RPMI7951 (cell line): ENCODE measurements at regions not wholly inside any gene's neighbourhood (a gene's known extent, or its start where the extent isn't known, plus 50 kb on each side); places are given as distances from the start of the nearest gene placed in this dataset.

Source experiments
- DNase-seq: peaks from one replicate; pipeline ENCODE4 v3.0.0-alpha.2; 2012; ENCODE audit warnings: low read depth

DNA sequence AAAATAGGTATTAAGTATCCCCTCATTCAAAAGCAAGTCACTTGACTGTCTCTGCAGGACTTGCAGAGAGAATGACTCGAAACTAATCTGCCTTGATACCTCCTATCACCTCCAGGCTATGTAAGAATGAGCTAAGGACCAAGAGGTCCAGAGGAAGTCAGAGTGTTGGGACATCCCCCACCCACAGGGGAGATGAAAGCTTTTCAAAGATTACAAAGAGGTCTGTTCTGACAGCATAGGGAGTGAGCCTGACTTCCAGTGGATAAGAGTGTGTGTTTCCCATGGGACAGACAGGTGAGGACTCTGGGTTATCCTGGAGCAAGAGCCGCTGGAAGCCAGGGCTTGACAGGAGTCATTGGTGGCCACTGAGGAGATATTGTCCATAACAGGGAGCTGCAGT lies 85.0 kb upstream of the TACR1 start:
- DNase-seq = no peak

DNA sequence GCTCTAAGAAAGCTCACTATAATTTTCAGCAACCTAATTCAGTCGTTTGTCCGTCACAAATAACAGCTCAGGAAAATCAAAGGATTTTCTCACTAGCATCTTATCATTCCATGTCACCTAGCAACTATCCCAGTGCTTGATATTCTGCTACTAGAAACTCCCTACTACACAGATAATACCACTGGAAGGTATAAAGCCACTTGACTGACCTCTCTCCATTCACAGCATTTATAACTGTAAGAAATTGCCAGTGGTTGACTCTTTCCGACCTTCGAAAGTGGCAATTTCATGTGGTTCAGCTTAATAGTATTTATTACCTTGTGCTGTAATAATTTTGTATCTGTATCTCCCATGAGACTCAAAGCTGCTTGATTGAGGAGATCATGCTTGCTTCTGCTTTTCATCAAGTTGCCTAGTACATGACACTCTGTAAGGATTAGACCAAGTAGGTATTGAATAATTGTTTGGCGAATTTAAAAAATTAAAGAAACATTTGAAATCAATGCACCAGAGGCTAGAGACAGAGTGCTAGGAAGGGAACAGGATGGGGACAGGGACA lies 79.6 kb upstream of the TACR1 start:
- no peak for DNase-seq

DNA sequence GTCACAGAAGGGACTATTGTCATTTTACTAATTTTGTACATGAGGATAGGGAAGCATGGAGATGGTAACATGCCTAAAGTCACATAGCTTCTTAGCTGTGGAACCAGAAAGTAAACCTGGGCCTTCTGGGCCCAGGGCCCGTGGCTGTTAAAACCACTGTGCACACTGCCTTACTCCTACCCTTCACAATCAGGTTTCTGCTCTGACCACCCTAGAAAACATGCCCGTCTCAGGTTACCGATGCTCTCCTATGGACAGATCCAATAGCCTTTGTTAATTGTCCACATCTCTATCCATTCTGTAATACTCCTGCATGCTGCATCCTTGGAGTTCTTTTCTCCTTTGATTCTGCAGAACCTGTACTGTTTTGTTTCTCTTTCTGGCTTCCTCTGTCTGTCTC lies 79.0 kb upstream of the TACR1 start:
- DNase-seq = no peak

DNA sequence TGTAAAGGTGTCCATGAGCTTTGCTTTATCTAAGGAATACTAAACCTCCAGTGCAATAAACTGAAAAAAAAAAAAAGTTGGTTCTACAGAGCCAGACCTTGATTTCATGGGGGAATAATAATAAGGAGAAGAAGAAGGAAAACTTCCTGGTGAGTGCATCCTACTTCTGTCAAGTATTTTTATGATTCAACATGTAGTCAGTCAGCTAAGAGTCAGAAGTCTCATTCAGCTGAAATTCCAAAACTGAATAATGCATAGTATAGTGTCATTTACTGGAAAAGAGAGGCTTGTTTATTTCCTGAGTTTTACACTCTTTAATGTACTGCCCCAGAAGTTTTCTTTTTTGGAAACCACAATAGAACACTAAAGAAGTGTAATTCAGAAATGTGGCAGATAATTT lies 77.8 kb upstream of the TACR1 start:
- DNase-seq = peak; percentile 39

DNA sequence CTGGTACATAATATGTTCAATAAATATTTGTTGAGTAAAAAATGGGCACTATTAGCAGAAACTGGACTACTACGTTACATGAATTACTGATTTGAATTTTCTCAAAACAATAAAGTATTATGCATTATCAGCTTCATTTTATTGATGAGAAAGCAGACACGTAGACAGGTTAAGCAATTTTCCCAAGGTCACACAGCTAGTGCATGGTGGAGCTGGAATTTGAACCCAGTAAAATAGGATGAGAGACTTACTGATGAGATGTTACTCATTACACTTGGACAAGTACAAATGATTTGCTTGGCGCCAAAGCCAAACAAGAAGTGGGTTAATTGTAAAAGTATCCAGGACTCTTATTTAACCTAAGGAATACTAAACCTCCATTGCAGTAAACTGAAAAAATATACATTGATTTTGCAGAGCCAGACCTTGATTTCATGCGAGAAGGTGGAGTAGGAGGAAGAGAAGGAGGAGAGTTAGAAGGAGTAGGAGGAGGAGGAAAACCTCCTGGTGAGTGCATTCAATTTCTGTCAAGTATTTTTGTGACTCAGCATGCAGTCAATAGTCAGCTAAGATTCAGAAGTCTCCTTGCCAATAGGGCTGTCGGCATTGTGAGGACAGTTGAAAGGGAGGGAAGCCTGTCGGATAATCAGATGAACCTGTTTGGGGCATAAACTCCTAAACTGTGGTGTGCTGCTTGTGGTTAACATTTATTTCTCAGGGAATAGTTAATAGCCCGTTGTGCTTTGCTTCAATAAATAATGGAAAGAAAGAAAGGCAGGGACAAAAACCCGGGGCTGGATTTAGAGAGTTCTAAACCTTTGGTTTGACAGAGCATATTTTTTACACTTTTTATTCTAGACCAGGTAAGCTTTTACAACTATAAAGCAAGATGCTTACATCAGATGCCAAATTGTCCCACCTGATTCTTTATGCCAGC lies 77.0 kb upstream of the TACR1 start:
- DNase-seq = peak; percentile 65

DNA sequence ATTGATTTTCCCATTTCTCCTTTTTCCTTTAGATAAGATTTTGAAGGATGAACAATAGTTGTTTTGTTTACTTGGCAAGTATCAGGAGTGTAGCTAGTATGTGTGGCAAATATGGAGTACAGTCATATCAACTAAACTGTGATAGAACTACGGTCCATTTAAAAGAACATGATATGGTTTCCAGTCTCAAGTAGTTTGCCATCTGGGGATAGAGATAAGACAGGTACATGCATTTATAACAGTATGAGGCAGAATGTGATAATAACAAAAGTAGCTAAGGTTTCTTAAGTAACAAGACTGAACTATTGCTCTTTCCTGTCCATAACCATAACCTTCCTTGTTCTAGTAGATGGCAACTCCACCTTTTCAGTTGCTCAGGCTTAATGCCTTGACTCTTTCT lies 75.6 kb upstream of the TACR1 start:
- DNase-seq = no peak

DNA sequence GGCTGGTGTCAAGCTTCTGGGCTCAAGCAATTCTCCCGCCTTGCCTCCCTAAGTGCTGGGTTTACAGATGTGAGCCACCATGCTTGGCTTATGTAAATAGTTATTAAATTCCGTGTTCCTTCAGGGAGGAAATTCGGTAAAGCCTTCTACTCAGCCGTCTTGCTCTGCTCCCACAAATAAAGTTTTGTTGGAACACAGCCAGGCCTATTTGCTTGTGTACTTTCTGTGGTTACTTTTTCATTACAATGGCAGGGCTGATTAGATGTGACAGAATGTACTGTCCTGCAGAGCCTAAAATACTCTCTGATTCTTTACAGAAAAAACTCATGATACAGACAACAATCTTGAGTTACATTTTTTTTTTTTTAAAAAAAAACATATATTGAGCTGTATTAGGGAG lies 68.8 kb upstream of the TACR1 start:
- DNase-seq = no peak

DNA sequence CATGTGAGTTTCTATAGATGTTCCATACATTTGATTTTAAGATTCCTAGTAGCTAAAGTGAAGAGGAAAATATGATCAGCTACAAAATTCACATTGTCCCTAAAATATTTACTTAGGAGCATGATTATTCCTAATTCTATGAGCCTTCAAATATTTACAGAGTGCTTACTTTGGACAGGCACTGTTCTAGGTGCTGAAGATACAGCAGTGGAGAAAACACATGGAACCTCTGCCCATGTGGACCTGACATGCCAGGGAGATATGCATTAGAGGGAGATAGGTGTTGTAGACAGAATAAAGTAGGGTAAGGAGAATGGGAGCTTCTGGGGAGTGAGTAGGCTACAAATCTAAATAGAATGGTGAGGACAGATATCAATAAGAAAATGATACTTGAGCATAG lies 62.6 kb upstream of the TACR1 start:
- DNase-seq = no peak

DNA sequence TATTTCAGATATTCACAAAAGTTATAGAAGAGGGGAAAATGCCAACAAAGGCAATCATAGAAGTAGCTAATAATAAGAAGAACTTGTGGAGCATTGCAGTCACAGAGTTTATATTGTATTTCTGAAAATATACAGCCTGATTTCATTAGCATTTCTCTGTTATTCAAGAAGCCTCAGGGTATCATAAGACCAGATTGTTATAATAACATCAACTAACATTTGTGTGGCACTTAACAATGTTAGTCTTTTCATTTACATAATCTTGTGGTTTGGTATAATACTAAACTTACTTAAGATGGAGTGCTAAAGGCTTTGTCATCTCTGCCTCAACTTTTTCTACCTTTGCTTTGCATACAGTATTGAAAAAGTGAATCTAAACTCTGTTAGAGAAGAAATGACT lies 61.6 kb upstream of the TACR1 start:
- DNase-seq = no peak

DNA sequence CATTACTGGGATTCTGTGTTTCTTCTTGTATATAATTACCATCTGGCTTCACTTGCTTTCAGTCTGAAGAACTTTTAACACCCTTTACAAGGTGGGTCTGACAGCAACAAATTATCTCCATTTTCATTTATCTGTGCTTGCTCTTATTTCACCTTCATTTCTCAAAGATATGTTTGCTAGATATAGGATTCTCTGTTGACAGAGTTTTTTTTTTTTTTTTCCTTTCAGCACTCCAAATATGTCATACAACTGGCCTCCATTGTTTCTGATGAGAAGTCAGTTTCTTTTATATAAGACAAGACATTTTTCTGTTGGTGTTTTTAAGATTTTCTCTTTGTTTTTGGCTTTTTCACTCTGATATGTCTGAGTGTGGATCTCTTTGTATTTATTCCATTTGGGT lies 59.3 kb upstream of the TACR1 start:
- no peak for DNase-seq

DNA sequence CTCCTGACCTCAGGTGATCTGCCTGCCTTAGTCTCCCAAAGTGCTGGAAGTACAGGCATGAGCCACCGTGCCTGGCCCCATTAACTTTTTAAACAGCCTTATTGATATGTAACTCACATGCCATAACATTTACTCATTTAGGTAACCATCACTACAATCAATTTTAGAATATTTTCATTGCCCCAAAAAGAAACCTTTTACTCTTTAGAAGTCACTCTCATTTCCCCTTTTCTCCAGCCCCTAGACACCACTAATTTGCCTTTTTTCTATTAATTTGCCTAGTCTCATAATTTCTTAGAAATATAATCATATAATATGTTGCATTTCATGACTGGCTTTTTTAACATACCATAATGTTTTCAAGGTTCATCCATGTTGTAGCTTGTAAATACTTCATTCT lies 57.2 kb upstream of the TACR1 start:
- no peak for DNase-seq

DNA sequence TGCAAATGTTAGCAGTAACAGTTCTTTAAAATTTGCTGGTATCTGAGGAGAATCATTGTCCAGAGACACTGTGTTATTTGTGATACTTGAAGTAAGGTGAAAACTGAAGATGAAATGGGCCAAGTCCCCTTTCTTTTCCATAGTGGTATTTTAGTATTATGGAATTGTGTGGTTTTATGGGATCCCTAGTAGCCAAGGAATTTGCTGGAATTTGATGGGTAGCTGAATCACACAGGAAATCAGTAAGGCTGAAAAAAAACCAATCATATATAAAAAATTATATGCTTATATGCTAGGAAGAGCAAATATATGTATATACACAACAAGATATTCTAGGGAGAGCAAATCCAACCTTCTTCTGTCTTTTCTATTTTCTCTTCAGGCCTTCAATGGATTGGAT lies 54.2 kb upstream of the TACR1 start:
- DNase-seq = no peak

DNA sequence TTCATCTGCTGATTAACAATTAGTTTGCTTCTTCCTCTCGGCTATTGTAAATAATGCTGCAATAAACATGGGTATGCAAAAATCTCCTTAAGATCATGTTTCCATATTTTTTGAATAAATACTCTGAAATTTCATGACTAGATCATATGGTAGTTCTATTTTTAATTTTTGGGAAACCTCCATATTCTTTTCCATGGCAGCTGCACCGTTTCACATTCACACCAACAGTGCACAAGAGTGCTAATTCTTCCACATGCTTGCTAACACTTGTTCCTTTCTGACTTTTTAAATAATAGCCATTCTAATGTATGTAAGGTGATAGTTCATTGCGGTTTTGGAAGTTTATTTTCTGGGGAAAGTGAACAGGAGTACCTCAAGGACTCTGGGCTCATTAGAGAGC lies 52.6 kb upstream of the TACR1 start:
- no peak for DNase-seq
